K562 (cell line): ENCODE measurements at regions not wholly inside any gene's neighbourhood (a gene's known extent, or its start where the extent isn't known, plus 50 kb on each side); places are given as distances from the start of the nearest gene placed in this dataset.

ENCODE experiments used
- ATAC-seq: fragments of 200-7000 bp; cut with Tn5 transposase; 3 replicates; pipeline ENCODE4 v1.9.1; 2020; ENCODE audit warnings: moderate library complexity
- BruUV-seq: library from RNA; stranded (reverse); fragments of 400-500 nt; replicated peaks from 2 replicates; lab custom pipeline; 2021; lab: Mats Ljungman, UMichigan
- CTCF ChIA-PET: fragments of 300-600 bp; formaldehyde crosslinking; extraction: SDS; loops from one replicate; lab custom pipeline; 2021; ENCODE audit warnings: low intra/inter-chr PET ratio; lab: Yijun Ruan, JAX
- POLR2A ChIA-PET: fragments of 300-600, 350-650 bp; sonication (Branson Sonifier 250); formaldehyde crosslinking; extraction: SDS; loops from one replicate; lab custom pipeline; 2021; ENCODE audit warnings: antibody characterized with exemption, inconsistent platforms; lab: Yijun Ruan, JAX
- DNase-seq, 4 experiments: peaks; one replicate each; pipeline versions ENCODE4 v3.0.0 to v3.0.0-alpha.2; 2011 to 2018; ENCODE audit warnings: low spot score in 3 of 4, mixed read lengths in 3 of 4; ENCODE audit errors: extremely low read depth in 1 of 4
- FAIRE-seq: peaks from 2 replicates; lab custom pipeline; 2011; peaks lifted over from hg19 to GRCh38; lab: Jason Lieb, UNC
- H2AFZ ChIP-seq: 2 replicates; pipeline ENCODE4 v1.6.0; 2011; ENCODE audit warnings: low read depth, low read length, control low read depth, inconsistent platforms
- H3K27ac ChIP-seq: fragments of 200-600 bp; 3 replicates; pipeline ENCODE4 v1.8.0; 2011; ENCODE audit warnings: low read depth, mild to moderate bottlenecking, control low read depth, inconsistent platforms, low read length, moderate library complexity, mixed read lengths; ENCODE audit errors: extremely low read depth
- H3K27me3 ChIP-seq, 2 experiments: fragments of 300-600 bp in 1 of 2; 2 replicates in 1 of 2; 3 replicates in 1 of 2; pipeline versions ENCODE4 v1.6.0 to v1.8.0; 2011; ENCODE audit warnings: inconsistent platforms in 2 of 2, low read length in 2 of 2, mild to moderate bottlenecking in 1 of 2, mixed read lengths in 1 of 2, moderate library complexity in 1 of 2; ENCODE audit not compliant: control insufficient read depth in 2 of 2, insufficient read depth in 2 of 2
- H3K36me3 ChIP-seq: fragments of 300-600 bp; 3 replicates; pipeline ENCODE4 v1.8.0; 2011; ENCODE audit warnings: mild to moderate bottlenecking, low read length, inconsistent platforms; ENCODE audit not compliant: control insufficient read depth, insufficient read depth
- H3K4me1 ChIP-seq, 2 experiments: fragments of 200-600 bp in 1 of 2; replicated peaks in 1 of 2; 2 replicates in 1 of 2; 3 replicates in 1 of 2; pipeline versions ENCODE4 v1.5.1 to v1.8.0; 2011; ENCODE audit warnings: inconsistent platforms in 2 of 2, low read length in 2 of 2, mild to moderate bottlenecking in 1 of 2, mixed read lengths in 1 of 2, moderate library complexity in 1 of 2; ENCODE audit not compliant: control insufficient read depth in 2 of 2, insufficient read depth in 2 of 2
- H3K4me2 ChIP-seq: 2 replicates; pipeline ENCODE4 v1.6.1; 2011; ENCODE audit warnings: low read length, control low read depth, inconsistent platforms, mixed read lengths; ENCODE audit not compliant: insufficient read depth
- H3K4me3 ChIP-seq: fragments of 200-600 bp; sonication (generic), shearing (Covaris generic); 2 replicates; pipeline ENCODE4 v1.5.1; 2016; ENCODE audit warnings: control low read depth, inconsistent platforms
- H3K79me2 ChIP-seq: fragments of 200-600 bp; 3 replicates; pipeline ENCODE4 v1.8.0; 2011; ENCODE audit warnings: low read length, inconsistent platforms; ENCODE audit not compliant: control insufficient read depth, insufficient read depth
- H3K9ac ChIP-seq, 2 experiments: 2 replicates each; pipeline versions ENCODE4 v1.6.0 to v1.6.1; 2011; ENCODE audit warnings: low read depth in 2 of 2, low read length in 2 of 2, control low read depth in 1 of 2, inconsistent platforms in 1 of 2, mild to moderate bottlenecking in 1 of 2, mixed read lengths in 1 of 2; ENCODE audit not compliant: insufficient read depth in 1 of 2
- H3K9me1 ChIP-seq: one replicate; pipeline ENCODE4 v1.6.0; 2011; ENCODE audit warnings: inconsistent platforms, mild to moderate bottlenecking, low read length, moderate library complexity; ENCODE audit not compliant: control insufficient read depth, insufficient read depth
- H3K9me3 ChIP-seq: replicated peaks from 2 replicates; pipeline ENCODE4 v1.5.1; 2011; ENCODE audit warnings: low read depth, low read length, inconsistent platforms; ENCODE audit not compliant: control insufficient read depth, insufficient read depth
- H4K20me1 ChIP-seq: replicated peaks from 2 replicates; pipeline ENCODE4 v1.6.1; 2011; ENCODE audit warnings: low read length, inconsistent platforms, mixed read lengths; ENCODE audit not compliant: control insufficient read depth, insufficient read depth
- BACH1 ChIP-seq: fragments of 200-800 bp; sonication (Bioruptor generic); IDR thresholded peaks from 2 replicates; pipeline ENCODE4 v1.6.1; 2016; ENCODE audit warnings: missing genetic modification characterization, missing compliant biosample characterization
- EWSR1 ChIP-seq: fragments of 450-650 bp; IDR thresholded peaks from 2 replicates; pipeline ENCODE4 v1.6.1; 2018; ENCODE audit warnings: borderline replicate concordance, mild to moderate bottlenecking, low read depth, moderate library complexity; ENCODE audit not compliant: partially characterized antibody
- FUS ChIP-seq: fragments of 200-400 bp; formaldehyde crosslinking; optimal IDR thresholded peaks from 2 replicates; pipeline ENCODE3; 2017; ENCODE audit warnings: low read depth, low read length
- MAFK ChIP-seq: IDR thresholded peaks from 2 replicates; pipeline ENCODE4 v1.6.1; 2011; ENCODE audit warnings: low read length, improper control_type of control experiment
- MEF2A ChIP-seq: IDR thresholded peaks from 2 replicates; pipeline ENCODE4 v1.6.1; 2011; ENCODE audit warnings: low read depth, mild to moderate bottlenecking, low read length, moderate library complexity; ENCODE audit not compliant: control insufficient read depth
- PTRF ChIP-seq: fragments of 450-650 bp; IDR thresholded peaks from 2 replicates; pipeline ENCODE4 v1.6.1; 2016; ENCODE audit warnings: mild to moderate bottlenecking, missing genetic modification characterization, missing compliant biosample characterization
- WGBS: fragments of 100-300 bp; shearing (Covaris generic); methylation state at CpG from one replicate; pipeline ENCODE4 v1.1.6; 2016; ENCODE audit warnings: low coverage, mixed read lengths; ENCODE audit not compliant: insufficient coverage; ENCODE audit errors: missing lambda C conversion rate; 5-methylcytosine and 5-hydroxymethylcytosine counted together
- in situ Hi-C: fragments of 300-500 bp; cut with MboI; formaldehyde crosslinking; loops from 4 replicates; pipeline ENCODE4 v1.15.0; 2018; ENCODE audit warnings: inconsistent platforms, mixed read lengths
- intact Hi-C: fragments of 100-400 bp; cut with micrococcal nuclease; formaldehyde crosslinking; loops from 2 replicates; pipeline ENCODE4 v1.14.2; 2022
- TF ChIP-seq, protein P1 (sequence below): sonication (generic); formaldehyde crosslinking; IDR thresholded peaks from 2 replicates; pipeline ENCODE4 v1.8.0; 2022; ENCODE audit warnings: mild to moderate bottlenecking, missing genetic modification reagents, borderline replicate concordance
- TF ChIP-seq, protein P2 (sequence below): fragments of 250-450 bp; sonication (Bioruptor Pico); IDR thresholded peaks from 2 replicates; pipeline ENCODE4 v1.5.0; 2020; ENCODE audit warnings: mild to moderate bottlenecking, borderline replicate concordance

DNA sequence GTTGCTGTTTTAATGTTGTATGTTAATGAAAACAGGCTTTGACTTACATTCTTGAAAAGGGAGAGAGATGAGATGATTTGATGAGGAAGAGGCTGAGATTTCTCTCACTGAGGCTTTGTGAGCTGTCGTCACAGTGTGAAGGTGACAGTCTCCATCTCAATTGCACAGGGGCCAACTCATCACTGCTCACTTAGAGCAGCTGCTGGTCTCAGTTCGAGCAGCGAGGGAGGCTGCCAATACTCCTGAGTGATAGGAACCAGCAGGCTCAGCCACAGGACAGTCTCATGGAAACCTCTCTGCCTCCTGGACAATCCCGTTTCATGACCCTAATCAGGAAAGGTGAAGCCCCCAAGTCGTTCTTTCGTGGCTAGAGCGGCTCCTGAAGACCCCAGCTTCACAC is 170.7 kb upstream of the SOX11 start:
- Histone ChIP-seq H4K20me1 (no peaks in the 10 kb centered on the region), H3K4me1 (no peaks in the 10 kb centered on the region), H3K79me2 (no peaks in the 10 kb centered on the region), H3K9me1 (no peaks in the 10 kb centered on the region), H3K9ac (no peak overlapping the region), H3K27ac (no peak overlapping the region), H3K4me3 (no peak overlapping the region), H2AFZ (no peak overlapping the region), H3K9me3 (no peaks in the 10 kb centered on the region), H3K4me2 (no peak overlapping the region), H3K27me3 (no peaks in the 10 kb centered on the region), H3K36me3 (no peaks in the 10 kb centered on the region)
- DNase-seq, result no peak
- no peak for FAIRE-seq
- intact Hi-C loops (no loop called here), in situ Hi-C loops (no loop called here)
- 4% methylated on average over 7 of the region's 7 CpGs for WGBS
- TF ChIP-seq, protein P1, sequence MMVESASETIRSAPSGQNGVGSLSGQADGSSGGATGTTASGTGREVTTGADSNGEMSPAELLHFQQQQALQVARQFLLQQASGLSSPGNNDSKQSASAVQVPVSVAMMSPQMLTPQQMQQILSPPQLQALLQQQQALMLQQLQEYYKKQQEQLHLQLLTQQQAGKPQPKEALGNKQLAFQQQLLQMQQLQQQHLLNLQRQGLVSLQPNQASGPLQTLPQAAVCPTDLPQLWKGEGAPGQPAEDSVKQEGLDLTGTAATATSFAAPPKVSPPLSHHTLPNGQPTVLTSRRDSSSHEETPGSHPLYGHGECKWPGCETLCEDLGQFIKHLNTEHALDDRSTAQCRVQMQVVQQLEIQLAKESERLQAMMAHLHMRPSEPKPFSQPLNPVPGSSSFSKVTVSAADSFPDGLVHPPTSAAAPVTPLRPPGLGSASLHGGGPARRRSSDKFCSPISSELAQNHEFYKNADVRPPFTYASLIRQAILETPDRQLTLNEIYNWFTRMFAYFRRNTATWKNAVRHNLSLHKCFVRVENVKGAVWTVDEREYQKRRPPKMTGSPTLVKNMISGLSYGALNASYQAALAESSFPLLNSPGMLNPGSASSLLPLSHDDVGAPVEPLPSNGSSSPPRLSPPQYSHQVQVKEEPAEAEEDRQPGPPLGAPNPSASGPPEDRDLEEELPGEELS (CRISPR knock-in tag), result no peak
- TF ChIP-seq, protein P2, sequence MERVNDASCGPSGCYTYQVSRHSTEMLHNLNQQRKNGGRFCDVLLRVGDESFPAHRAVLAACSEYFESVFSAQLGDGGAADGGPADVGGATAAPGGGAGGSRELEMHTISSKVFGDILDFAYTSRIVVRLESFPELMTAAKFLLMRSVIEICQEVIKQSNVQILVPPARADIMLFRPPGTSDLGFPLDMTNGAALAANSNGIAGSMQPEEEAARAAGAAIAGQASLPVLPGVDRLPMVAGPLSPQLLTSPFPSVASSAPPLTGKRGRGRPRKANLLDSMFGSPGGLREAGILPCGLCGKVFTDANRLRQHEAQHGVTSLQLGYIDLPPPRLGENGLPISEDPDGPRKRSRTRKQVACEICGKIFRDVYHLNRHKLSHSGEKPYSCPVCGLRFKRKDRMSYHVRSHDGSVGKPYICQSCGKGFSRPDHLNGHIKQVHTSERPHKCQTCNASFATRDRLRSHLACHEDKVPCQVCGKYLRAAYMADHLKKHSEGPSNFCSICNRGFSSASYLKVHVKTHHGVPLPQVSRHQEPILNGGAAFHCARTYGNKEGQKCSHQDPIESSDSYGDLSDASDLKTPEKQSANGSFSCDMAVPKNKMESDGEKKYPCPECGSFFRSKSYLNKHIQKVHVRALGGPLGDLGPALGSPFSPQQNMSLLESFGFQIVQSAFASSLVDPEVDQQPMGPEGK (CRISPR knock-in tag), result no peak
- TF ChIP-seq PTRF (tag) (no peak), FUS (no peak), BACH1 (no peak), MEF2A (no peak), MAFK (no peak), EWSR1 (no peak)
- ChIA-PET CTCF (no interaction called here), POLR2A (no interaction called here)
- no TSS peak for BruUV-seq
- ATAC-seq, result no peak
